Liver (tissue), 3 donors: ENCODE measurements at regions not wholly inside any gene's neighbourhood (a gene's known extent, or its start where the extent isn't known, plus 50 kb on each side); places are given as distances from the start of the nearest gene placed in this dataset.

Source experiments
- EGR1 ChIP-seq, 2 donors: IDR thresholded peaks; 2 replicates each; pipeline ENCODE4 v1.6.1; 2016 to 2018; ENCODE audit warnings: antibody characterized with exemption in 2 of 2, low read depth in 2 of 2
- FOXA1 ChIP-seq: IDR thresholded peaks from 2 replicates; pipeline ENCODE4 v1.6.1; 2016; ENCODE audit warnings: antibody characterized with exemption
- GABPA ChIP-seq, 2 donors: IDR thresholded peaks in 1 of 2; conservative IDR thresholded peaks in 1 of 2; 2 replicates each; pipeline ENCODE4 v1.6.1; 2016; ENCODE audit warnings: antibody characterized with exemption in 2 of 2, mild to moderate bottlenecking in 1 of 2, moderate library complexity in 1 of 2
- JUND ChIP-seq, 2 donors: IDR thresholded peaks; 2 replicates each; pipeline ENCODE4 v1.6.1; 2016; ENCODE audit warnings: antibody characterized with exemption in 2 of 2
- RAD21 ChIP-seq, 2 donors: IDR thresholded peaks; 2 replicates each; pipeline ENCODE4 v1.6.1; 2016; ENCODE audit warnings: antibody characterized with exemption in 2 of 2, mild to moderate bottlenecking in 2 of 2
- RXRA ChIP-seq, 2 donors: IDR thresholded peaks; 2 replicates each; pipeline ENCODE4 v1.6.1; 2017 to 2018; ENCODE audit warnings: antibody characterized with exemption in 2 of 2, mild to moderate bottlenecking in 1 of 2
- SP1 ChIP-seq: IDR thresholded peaks from 2 replicates; pipeline ENCODE4 v1.6.1; 2018; ENCODE audit warnings: antibody characterized with exemption, mild to moderate bottlenecking
- TAF1 ChIP-seq: conservative IDR thresholded peaks from 2 replicates; pipeline ENCODE4 v1.6.1; 2016; ENCODE audit warnings: antibody characterized with exemption, mild to moderate bottlenecking
- YY1 ChIP-seq: IDR thresholded peaks from 2 replicates; pipeline ENCODE4 v1.6.1; 2016; ENCODE audit warnings: antibody characterized with exemption, mild to moderate bottlenecking
- TF ChIP-seq, protein P1 (sequence below): IDR thresholded peaks from 2 replicates; pipeline ENCODE4 v1.6.1; 2016; ENCODE audit warnings: antibody characterized with exemption
- TF ChIP-seq, protein P2 (sequence below): fragments of 150-350 bp; IDR thresholded peaks from 2 replicates; pipeline ENCODE4 v1.5.1; 2017; ENCODE audit warnings: improper control_type of control experiment, low read depth, low read length; ENCODE audit not compliant: missing input control
- TF ChIP-seq, protein P3 (sequence below): IDR thresholded peaks from 2 replicates; pipeline ENCODE4 v1.6.1; 2016; ENCODE audit warnings: antibody characterized with exemption, mild to moderate bottlenecking
- TF ChIP-seq, protein P4 (sequence below): IDR thresholded peaks from 2 replicates; pipeline ENCODE4 v1.6.1; 2016; ENCODE audit warnings: antibody characterized with exemption
- donor health status: healthy.
- donor health status: healthy.

DNA sequence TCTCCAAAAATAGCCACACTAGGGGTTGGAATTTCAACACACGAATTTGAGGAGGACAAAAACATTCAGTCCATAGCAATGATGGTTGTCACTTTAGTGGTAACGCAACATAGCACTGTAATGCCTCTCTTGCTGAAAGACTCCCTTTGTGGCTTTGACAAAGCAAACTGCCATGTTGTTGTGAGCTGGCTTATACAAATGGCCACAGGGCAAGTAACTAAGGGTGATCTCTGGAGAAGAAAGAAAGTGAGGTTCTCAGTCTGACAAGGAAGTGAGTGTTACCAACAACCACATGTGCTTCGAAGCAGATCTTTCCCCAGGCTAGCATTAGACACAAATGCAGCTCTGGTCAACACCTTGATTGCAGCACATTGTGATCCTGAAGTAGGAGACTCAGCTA is 79.1 kb upstream of the PCDH17 start:
- TF ChIP-seq RAD21 (IDR thresholded peaks at IDR 0.05) (no peak), JUND (IDR thresholded peaks at IDR 0.05) (no peak), TAF1 (no peak), YY1 (no peak), GABPA (IDR thresholded peaks at IDR 0.05 in 1 of 2, conservative IDR thresholded peaks at IDR 0.05 in 1 of 2) (no peak), FOXA1 (no peak), EGR1 (IDR thresholded peaks at IDR 0.05; ENCODE audit: low read depth in 2 of 2) (no peak), RXRA (IDR thresholded peaks at IDR 0.05) (no peak), SP1 (no peak)
- TF ChIP-seq, protein P1, sequence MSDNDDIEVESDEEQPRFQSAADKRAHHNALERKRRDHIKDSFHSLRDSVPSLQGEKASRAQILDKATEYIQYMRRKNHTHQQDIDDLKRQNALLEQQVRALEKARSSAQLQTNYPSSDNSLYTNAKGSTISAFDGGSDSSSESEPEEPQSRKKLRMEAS, result no peak
- TF ChIP-seq, protein P2, sequence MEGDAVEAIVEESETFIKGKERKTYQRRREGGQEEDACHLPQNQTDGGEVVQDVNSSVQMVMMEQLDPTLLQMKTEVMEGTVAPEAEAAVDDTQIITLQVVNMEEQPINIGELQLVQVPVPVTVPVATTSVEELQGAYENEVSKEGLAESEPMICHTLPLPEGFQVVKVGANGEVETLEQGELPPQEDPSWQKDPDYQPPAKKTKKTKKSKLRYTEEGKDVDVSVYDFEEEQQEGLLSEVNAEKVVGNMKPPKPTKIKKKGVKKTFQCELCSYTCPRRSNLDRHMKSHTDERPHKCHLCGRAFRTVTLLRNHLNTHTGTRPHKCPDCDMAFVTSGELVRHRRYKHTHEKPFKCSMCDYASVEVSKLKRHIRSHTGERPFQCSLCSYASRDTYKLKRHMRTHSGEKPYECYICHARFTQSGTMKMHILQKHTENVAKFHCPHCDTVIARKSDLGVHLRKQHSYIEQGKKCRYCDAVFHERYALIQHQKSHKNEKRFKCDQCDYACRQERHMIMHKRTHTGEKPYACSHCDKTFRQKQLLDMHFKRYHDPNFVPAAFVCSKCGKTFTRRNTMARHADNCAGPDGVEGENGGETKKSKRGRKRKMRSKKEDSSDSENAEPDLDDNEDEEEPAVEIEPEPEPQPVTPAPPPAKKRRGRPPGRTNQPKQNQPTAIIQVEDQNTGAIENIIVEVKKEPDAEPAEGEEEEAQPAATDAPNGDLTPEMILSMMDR, result no peak
- TF ChIP-seq, protein P3, sequence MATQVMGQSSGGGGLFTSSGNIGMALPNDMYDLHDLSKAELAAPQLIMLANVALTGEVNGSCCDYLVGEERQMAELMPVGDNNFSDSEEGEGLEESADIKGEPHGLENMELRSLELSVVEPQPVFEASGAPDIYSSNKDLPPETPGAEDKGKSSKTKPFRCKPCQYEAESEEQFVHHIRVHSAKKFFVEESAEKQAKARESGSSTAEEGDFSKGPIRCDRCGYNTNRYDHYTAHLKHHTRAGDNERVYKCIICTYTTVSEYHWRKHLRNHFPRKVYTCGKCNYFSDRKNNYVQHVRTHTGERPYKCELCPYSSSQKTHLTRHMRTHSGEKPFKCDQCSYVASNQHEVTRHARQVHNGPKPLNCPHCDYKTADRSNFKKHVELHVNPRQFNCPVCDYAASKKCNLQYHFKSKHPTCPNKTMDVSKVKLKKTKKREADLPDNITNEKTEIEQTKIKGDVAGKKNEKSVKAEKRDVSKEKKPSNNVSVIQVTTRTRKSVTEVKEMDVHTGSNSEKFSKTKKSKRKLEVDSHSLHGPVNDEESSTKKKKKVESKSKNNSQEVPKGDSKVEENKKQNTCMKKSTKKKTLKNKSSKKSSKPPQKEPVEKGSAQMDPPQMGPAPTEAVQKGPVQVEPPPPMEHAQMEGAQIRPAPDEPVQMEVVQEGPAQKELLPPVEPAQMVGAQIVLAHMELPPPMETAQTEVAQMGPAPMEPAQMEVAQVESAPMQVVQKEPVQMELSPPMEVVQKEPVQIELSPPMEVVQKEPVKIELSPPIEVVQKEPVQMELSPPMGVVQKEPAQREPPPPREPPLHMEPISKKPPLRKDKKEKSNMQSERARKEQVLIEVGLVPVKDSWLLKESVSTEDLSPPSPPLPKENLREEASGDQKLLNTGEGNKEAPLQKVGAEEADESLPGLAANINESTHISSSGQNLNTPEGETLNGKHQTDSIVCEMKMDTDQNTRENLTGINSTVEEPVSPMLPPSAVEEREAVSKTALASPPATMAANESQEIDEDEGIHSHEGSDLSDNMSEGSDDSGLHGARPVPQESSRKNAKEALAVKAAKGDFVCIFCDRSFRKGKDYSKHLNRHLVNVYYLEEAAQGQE, result no peak
- TF ChIP-seq, protein P4, sequence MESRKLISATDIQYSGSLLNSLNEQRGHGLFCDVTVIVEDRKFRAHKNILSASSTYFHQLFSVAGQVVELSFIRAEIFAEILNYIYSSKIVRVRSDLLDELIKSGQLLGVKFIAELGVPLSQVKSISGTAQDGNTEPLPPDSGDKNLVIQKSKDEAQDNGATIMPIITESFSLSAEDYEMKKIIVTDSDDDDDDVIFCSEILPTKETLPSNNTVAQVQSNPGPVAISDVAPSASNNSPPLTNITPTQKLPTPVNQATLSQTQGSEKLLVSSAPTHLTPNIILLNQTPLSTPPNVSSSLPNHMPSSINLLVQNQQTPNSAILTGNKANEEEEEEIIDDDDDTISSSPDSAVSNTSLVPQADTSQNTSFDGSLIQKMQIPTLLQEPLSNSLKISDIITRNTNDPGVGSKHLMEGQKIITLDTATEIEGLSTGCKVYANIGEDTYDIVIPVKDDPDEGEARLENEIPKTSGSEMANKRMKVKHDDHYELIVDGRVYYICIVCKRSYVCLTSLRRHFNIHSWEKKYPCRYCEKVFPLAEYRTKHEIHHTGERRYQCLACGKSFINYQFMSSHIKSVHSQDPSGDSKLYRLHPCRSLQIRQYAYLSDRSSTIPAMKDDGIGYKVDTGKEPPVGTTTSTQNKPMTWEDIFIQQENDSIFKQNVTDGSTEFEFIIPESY, result no peak
